GM12872 (cell line): ENCODE measurements at regions not wholly inside any gene's neighbourhood (a gene's known extent, or its start where the extent isn't known, plus 50 kb on each side); places are given as distances from the start of the nearest gene placed in this dataset.

Experiments
- TF ChIP-seq, protein P1 (sequence below): IDR thresholded peaks from 3 replicates; pipeline ENCODE4 v1.5.1; 2011; ENCODE audit warnings: low read depth, mild to moderate bottlenecking, low read length, moderate library complexity; ENCODE audit not compliant: insufficient read depth

DNA sequence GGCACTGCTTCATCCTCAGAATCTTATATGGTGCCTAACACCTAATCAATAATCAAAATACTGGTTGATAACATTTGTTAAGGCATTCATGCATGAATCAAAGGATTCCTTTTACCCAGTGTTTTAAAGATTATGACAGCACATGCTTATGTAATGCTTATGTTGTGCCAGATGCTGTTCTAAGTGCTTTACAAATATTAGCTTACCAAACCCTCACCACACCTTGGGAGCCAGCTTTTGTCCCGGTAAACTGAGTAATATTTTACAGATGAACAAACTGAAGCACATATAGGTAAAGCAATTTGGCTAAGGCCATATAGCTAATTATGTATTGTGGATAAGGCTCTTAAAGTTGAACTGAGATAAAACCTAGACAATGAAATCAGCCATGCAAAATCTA is 209.2 kb downstream of the ALX1 start:
- TF ChIP-seq, protein P1, sequence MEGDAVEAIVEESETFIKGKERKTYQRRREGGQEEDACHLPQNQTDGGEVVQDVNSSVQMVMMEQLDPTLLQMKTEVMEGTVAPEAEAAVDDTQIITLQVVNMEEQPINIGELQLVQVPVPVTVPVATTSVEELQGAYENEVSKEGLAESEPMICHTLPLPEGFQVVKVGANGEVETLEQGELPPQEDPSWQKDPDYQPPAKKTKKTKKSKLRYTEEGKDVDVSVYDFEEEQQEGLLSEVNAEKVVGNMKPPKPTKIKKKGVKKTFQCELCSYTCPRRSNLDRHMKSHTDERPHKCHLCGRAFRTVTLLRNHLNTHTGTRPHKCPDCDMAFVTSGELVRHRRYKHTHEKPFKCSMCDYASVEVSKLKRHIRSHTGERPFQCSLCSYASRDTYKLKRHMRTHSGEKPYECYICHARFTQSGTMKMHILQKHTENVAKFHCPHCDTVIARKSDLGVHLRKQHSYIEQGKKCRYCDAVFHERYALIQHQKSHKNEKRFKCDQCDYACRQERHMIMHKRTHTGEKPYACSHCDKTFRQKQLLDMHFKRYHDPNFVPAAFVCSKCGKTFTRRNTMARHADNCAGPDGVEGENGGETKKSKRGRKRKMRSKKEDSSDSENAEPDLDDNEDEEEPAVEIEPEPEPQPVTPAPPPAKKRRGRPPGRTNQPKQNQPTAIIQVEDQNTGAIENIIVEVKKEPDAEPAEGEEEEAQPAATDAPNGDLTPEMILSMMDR: no peak

GRCh38 chr12:85504164-85504563 is 224.1 kb downstream of the ALX1 start:
- TF ChIP-seq, protein P1: no peak

- TF ChIP-seq, protein P1: no peak
These were observed 224.6 kb downstream of the ALX1 start for GRCh38 chr12:85504624-85505023.

DNA sequence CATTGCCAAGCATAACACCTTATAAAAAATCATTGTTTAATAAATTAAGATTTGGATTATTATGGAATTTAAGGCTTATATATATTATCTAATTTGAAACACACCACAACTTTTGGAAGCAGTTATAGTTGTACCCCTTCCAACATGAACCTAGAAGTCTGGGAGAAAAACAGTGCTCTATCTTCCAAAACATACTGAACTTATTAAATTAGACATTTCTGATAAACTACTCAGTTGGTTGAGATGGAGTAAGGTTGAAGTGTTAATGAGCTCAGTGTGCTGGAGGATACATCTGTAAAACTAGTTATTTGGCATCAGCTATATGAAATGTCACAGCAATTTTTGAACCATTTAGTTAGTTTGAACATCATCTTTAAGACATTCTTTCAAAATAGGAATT is 227.4 kb downstream of the ALX1 start:
- TF ChIP-seq, protein P1: no peak

GRCh38 chr12:85509081-85509856 is 229.2 kb downstream of the ALX1 start:
- TF ChIP-seq, protein P1: no peak

DNA sequence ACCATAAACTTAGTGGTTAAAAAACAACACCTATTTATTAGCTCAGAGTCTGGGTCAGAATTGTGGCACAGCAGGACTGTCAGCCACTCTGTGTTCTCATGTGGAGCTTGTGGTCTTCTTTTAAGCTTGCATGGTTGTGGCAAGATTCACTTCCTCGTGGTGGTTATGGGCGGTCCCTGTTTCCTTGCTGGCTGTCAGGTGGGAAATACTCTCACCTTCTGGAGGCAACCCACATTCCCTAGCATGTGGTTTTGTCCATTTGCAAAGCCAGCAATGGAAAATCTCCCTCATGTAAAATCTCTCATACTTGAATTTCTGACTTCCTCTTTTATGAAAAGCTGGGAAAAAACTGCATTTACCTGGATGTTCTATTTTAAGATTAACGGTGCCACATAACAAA is 229.8 kb downstream of the ALX1 start:
- TF ChIP-seq, protein P1: no peak

DNA sequence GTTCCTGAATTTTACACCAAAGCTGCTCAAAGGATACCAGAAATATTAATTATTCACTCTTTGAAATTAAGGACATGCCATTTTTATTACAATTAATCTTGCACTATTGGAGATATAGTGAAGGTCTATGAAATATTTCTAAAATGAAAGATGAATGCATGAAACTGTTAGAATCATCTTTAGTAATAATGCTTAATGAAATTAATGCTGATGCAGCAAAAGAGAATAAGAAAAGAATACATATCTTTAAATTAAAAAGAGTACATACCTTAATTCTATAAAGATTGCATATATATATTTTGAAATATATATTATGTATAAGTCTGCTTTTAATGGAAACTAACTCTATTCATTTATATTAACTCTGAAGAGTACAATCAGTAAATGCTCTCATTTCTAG is 236.0 kb downstream of the ALX1 start:
- TF ChIP-seq, protein P1: no peak
